CD4-positive, alpha-beta T cell treated with Interleukin-4 for 1 hour (primary cell): ENCODE measurements at regions not wholly inside any gene's neighbourhood (a gene's known extent, or its start where the extent isn't known, plus 50 kb on each side); places are given as distances from the start of the nearest gene placed in this dataset.

ENCODE experiments used
- DNase-seq, 2 donors: peaks; one replicate each; pipeline ENCODE4 v3.0.0-alpha.2; 2020 to 2022

GRCh38 chr2:19408592-19408991 is 50.2 kb upstream of the OSR1 start:
- DNase-seq = no peak
